GM12878 (cell line): ENCODE measurements at regions not wholly inside any gene's neighbourhood (a gene's known extent, or its start where the extent isn't known, plus 50 kb on each side); places are given as distances from the start of the nearest gene placed in this dataset.

ENCODE experiments used
- ATAC-seq: fragments of 200-7000 bp; cut with Tn5 transposase; 3 replicates; pipeline ENCODE4 v1.9.1; 2020; ENCODE audit warnings: mild to moderate bottlenecking, moderate library complexity
- BruUV-seq: library from RNA; stranded (reverse); fragments of 400-500 nt; replicated peaks from 2 replicates; lab custom pipeline; 2021; lab: Mats Ljungman, UMichigan
- CTCF ChIA-PET: fragments of 300-600 bp; sonication (Branson Sonifier 250); formaldehyde crosslinking; extraction: SDS; loops from one replicate; lab custom pipeline; 2021; ENCODE audit warnings: inconsistent platforms; lab: Yijun Ruan, JAX
- POLR2A ChIA-PET: fragments of 350-600 bp; formaldehyde crosslinking; extraction: SDS; loops from one replicate; lab custom pipeline; 2021; ENCODE audit warnings: inconsistent platforms; lab: Charles Lee
- RAD21 ChIA-PET: fragments of 300-600 bp; sonication (Branson Sonifier 250); formaldehyde crosslinking; loops from one replicate; lab custom pipeline; 2023; ENCODE audit warnings: antibody characterized with exemption; ENCODE audit not compliant: unreplicated experiment; lab: Charles Lee
- SMC1A ChIA-PET: fragments of 300-600 bp; sonication (Branson Sonifier 250); formaldehyde crosslinking; loops from one replicate; lab custom pipeline; 2023; ENCODE audit not compliant: unreplicated experiment, uncharacterized antibody; lab: Charles Lee
- DNase-seq: peaks from one replicate; pipeline ENCODE4 v3.0.0-alpha.2; 2011; ENCODE audit warnings: low read depth, low spot score
- FAIRE-seq: peaks from 3 replicates; lab custom pipeline; 2011; peaks lifted over from hg19 to GRCh38; lab: Jason Lieb, UNC
- H2AFZ ChIP-seq: 2 replicates; pipeline ENCODE4 v1.6.0; 2011; ENCODE audit warnings: low read depth, low read length, control low read depth; ENCODE audit not compliant: control insufficient read depth
- H3K27ac ChIP-seq: 2 replicates; pipeline ENCODE4 v1.5.1; 2011; ENCODE audit warnings: control low read depth; ENCODE audit not compliant: control insufficient read depth, insufficient read depth
- H3K27me3 ChIP-seq, 2 experiments: replicated peaks in 1 of 2; 2 replicates each; pipeline versions ENCODE4 v1.6.0 to v1.6.1; 2011; ENCODE audit warnings: low read length in 1 of 2; ENCODE audit not compliant: control insufficient read depth in 2 of 2, insufficient read depth in 2 of 2
- H3K36me3 ChIP-seq, 2 experiments: 2 replicates each; pipeline ENCODE4 v1.5.1; 2011; ENCODE audit warnings: low read length in 1 of 2; ENCODE audit not compliant: control insufficient read depth in 2 of 2, insufficient read depth in 2 of 2
- H3K4me1 ChIP-seq: 2 replicates; pipeline ENCODE4 v1.6.1; 2011; ENCODE audit warnings: mild to moderate bottlenecking, low read length, moderate library complexity, mixed read lengths; ENCODE audit not compliant: control insufficient read depth, insufficient read depth
- H3K4me2 ChIP-seq: 2 replicates; pipeline ENCODE4 v1.6.0; 2011; ENCODE audit warnings: control low read depth; ENCODE audit not compliant: control insufficient read depth, insufficient read depth
- H3K4me3 ChIP-seq: fragments of 200-600 bp; sonication (generic); 2 replicates; pipeline ENCODE4 v1.5.1; 2016
- H3K79me2 ChIP-seq: 2 replicates; pipeline ENCODE4 v1.6.0; 2011; ENCODE audit warnings: low read length; ENCODE audit not compliant: control insufficient read depth, insufficient read depth
- H3K9ac ChIP-seq: 2 replicates; pipeline ENCODE4 v1.8.0; 2011; ENCODE audit warnings: low read length, control low read depth, mixed read lengths; ENCODE audit not compliant: control insufficient read depth, insufficient read depth
- H3K9me3 ChIP-seq: replicated peaks from 3 replicates; pipeline ENCODE4 v1.5.1; 2011; ENCODE audit warnings: mild to moderate bottlenecking, low read length; ENCODE audit not compliant: control insufficient read depth, insufficient read depth
- H4K20me1 ChIP-seq: 2 replicates; pipeline ENCODE4 v1.6.0; 2011; ENCODE audit not compliant: control insufficient read depth, insufficient read depth
- BACH1 ChIP-seq: fragments of 450-650 bp; IDR thresholded peaks from 2 replicates; pipeline ENCODE4 v1.6.1; 2017; ENCODE audit warnings: mild to moderate bottlenecking, borderline replicate concordance
- BCL11A ChIP-seq: IDR thresholded peaks from 2 replicates; pipeline ENCODE4 v1.6.1; 2011; ENCODE audit warnings: low read depth, low read length
- FOS ChIP-seq: IDR thresholded peaks from 3 replicates; pipeline ENCODE4 v1.6.1; 2011; ENCODE audit warnings: borderline replicate concordance; ENCODE audit not compliant: insufficient read length; ENCODE audit errors: extremely low read depth
- HDGF ChIP-seq: fragments of 450-650 bp; IDR thresholded peaks from 2 replicates; pipeline ENCODE4 v1.6.1; 2016; ENCODE audit warnings: antibody characterized with exemption
- MEF2B ChIP-seq: fragments of 450-650 bp; IDR thresholded peaks from 2 replicates; pipeline ENCODE4 v1.6.1; 2018; ENCODE audit warnings: mild to moderate bottlenecking, moderate library complexity; ENCODE audit not compliant: partially characterized antibody, poor library complexity, severe bottlenecking
- NKRF ChIP-seq: fragments of 450-650 bp; conservative IDR thresholded peaks from 2 replicates; pipeline ENCODE4 v1.6.1; 2017; ENCODE audit warnings: mild to moderate bottlenecking, moderate library complexity
- NR2C2 ChIP-seq: IDR thresholded peaks from 2 replicates; pipeline ENCODE4 v1.6.1; 2011; ENCODE audit warnings: borderline replicate concordance, low read depth; ENCODE audit not compliant: control insufficient read depth, insufficient read length
- POLR2AphosphoS5 ChIP-seq: IDR thresholded peaks from 2 replicates; pipeline ENCODE4 v1.6.1; 2011; ENCODE audit warnings: mild to moderate bottlenecking, low read length, inconsistent platforms
- SMARCA5 ChIP-seq: fragments of 450-650 bp; IDR thresholded peaks from 2 replicates; pipeline ENCODE4 v1.6.1; 2017; ENCODE audit warnings: mild to moderate bottlenecking
- SUPT20H ChIP-seq: IDR thresholded peaks from 2 replicates; pipeline ENCODE4 v1.6.1; 2011; ENCODE audit warnings: low read depth, mild to moderate bottlenecking, low read length, moderate library complexity, borderline replicate concordance; ENCODE audit not compliant: control insufficient read depth
- TARDBP ChIP-seq: IDR thresholded peaks from 2 replicates; pipeline ENCODE4 v1.6.1; 2016; ENCODE audit warnings: borderline replicate concordance
- TCF3 ChIP-seq: IDR thresholded peaks from 2 replicates; pipeline ENCODE4 v1.6.1; 2012; ENCODE audit warnings: low read depth, mild to moderate bottlenecking, low read length, borderline replicate concordance; ENCODE audit not compliant: insufficient read depth
- ZBTB4 ChIP-seq: fragments of 450-650 bp; formaldehyde crosslinking; IDR thresholded peaks from 2 replicates; pipeline ENCODE4 v1.4.0; 2022; ENCODE audit warnings: mild to moderate bottlenecking, moderate library complexity
- ZZZ3 ChIP-seq: IDR thresholded peaks from 2 replicates; pipeline ENCODE4 v1.6.1; 2011; ENCODE audit warnings: low read depth; ENCODE audit not compliant: control insufficient read depth, insufficient read length
- WGBS: methylation state at CpG from one replicate; pipeline ENCODE4 v1.1.6; 2016; ENCODE audit warnings: low lambda C conversion rate; ENCODE audit not compliant: insufficient replicate concordance, insufficient coverage; ENCODE audit errors: missing lambda C conversion rate; 5-methylcytosine and 5-hydroxymethylcytosine counted together
- in situ Hi-C: fragments of 300-500 bp; cut with MboI; formaldehyde crosslinking; loops from 9 replicates; pipeline ENCODE4 v1.14.3; 2018; ENCODE audit warnings: mixed read lengths
- intact Hi-C: fragments of 100-400 bp; cut with micrococcal nuclease; formaldehyde crosslinking; loops from one replicate; pipeline ENCODE4 v1.14.2; 2022; ENCODE audit not compliant: unreplicated experiment

GRCh38 chr10:123391275-123392028 lies 237.2 kb downstream of the BUB3 start (continued):
- peak; percentile 82 for TF ChIP-seq BCL11A
- peak; percentile 84; the same call in 1 of the 2 replicates for TF ChIP-seq TCF3
- 0 out of 2 replicates have a peak, but pooled peaks have one; percentile 12 for TF ChIP-seq BACH1
- 0 out of 2 replicates have a peak, but pooled peaks have one; percentile 36 for TF ChIP-seq TARDBP
- no peak for TF ChIP-seq MEF2B

DNA sequence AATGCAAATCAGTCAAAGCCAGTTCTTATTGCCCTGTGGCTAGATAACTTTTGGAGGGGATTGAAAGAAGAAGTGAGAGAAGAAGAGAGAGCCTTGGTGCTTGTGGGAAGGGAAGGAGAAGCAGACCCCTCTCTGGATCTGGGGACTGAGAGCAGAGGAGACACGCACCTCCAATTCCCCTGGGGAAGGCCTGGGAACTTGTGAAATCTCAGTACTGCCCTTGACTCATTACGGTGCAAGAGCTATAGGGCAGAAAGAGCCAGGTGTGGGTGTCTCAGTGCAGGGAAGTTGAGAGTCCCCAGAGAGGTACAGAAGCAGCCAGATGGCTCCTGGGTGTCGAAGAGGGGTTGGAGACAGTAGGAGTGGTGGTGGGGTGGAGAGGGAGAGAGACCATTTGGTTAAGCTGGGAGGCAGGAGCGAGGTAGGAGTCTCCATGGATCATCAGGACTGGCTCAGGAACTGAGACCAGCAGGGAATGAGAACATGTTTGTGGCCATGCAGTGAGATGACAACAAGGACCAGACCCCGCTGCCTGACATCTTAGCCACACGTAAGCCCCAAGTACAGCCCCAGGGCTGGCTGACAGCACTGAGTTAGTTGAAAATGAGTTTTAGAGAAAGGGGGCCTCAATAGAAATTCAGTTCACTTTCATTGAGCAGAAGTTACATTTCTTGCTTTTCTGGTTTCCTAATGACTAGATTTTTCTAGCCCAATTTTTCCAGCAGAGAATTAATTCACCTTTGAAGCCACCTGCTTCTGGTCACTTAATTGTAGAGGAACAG lies 238.2 kb downstream of the BUB3 start:
- Histone ChIP-seq H3K36me3 (no peaks in the 10 kb centered on the region), H3K9ac (peak overlapping the region; percentile 86), H2AFZ (no peak overlapping the region; the same call in 1 of the 2 replicates), H3K4me1 (peaks cover 73% of the 10 kb centered on the region), H3K9me3 (peaks cover 28% of the 10 kb centered on the region), H3K79me2 (peaks cover 5% of the 10 kb centered on the region), H3K4me2 (peak overlapping the region; percentile 78), H3K27ac (peak overlapping the region; percentile 99), H4K20me1 (no peaks in the 10 kb centered on the region), H3K27me3 (no peaks in the 10 kb centered on the region), H3K4me3 (peak overlapping the region; percentile 48; the same call in 1 of the 2 replicates)
- RAD21 ChIA-PET: interaction anchor here (1.5 to 2.4 kb wide), 5 partner anchors 10 to 238 kb away, joined by 3 to 29 read pairs (median 8); partner anchors contain the start of gene BUB3
- SMC1A ChIA-PET: interaction anchor here (0.8 to 2.2 kb wide), 7 partner anchors 10 to 237 kb away, joined by 3 to 43 read pairs (median 4); partner anchors contain the start of gene BUB3
- peak; percentile 84 for ATAC-seq
- in situ Hi-C loops (loop anchor here (5.0 to 10.0 kb wide), 5 partner anchors 160 to 1332 kb away; partner anchors contain the start of gene BUB3), intact Hi-C loops (loop anchor here (1.0 to 5.0 kb wide), 8 partner anchors 10 to 260 kb away; partner anchors contain the start of gene BUB3)
- TSS peak; percentile 87 for BruUV-seq
- POLR2A ChIA-PET: interaction anchor here (0.6 to 2.1 kb wide), 4 partner anchors 10 to 238 kb away, joined by 3 to 12 read pairs (median 4); partner anchors contain the start of gene BUB3
- peak; percentile 77 for FAIRE-seq
- under 1% methylated on average over 6 of the region's 6 CpGs for WGBS
- DNase-seq: peak; percentile 99
- CTCF ChIA-PET: interaction anchor here (1.1 to 2.0 kb wide), 4 partner anchors 10 to 349 kb away, joined by 4 to 13 read pairs (median 4); no protein-coding TSS in a partner anchor
- TF ChIP-seq SMARCA5 (no peak), MEF2B (peak; percentile 100), ZBTB4 (CRISPR knock-in tag) (no peak; the same call in 1 of the 2 replicates), BACH1 (peak; percentile 82), HDGF (peak; percentile 28), NR2C2 (no peak), SUPT20H (no peak), NKRF (no peak), POLR2AphosphoS5 (peak; percentile 77), ZZZ3 (no peak), FOS (no peak)
